Tibial nerve (tissue), 4 donors: ENCODE measurements at regions not wholly inside any gene's neighbourhood (a gene's known extent, or its start where the extent isn't known, plus 50 kb on each side); places are given as distances from the start of the nearest gene placed in this dataset.

ENCODE experiments used
- EP300 ChIP-seq, 2 donors: sonication (generic); formaldehyde crosslinking; IDR thresholded peaks; one replicate each; pipeline ENCODE4 v1.6.1; 2017; ENCODE audit warnings: antibody characterized with exemption in 2 of 2, mild to moderate bottlenecking in 1 of 2
- POLR2A ChIP-seq, 2 donors: fragments of 450-650 bp; IDR thresholded peaks; one replicate each; pipeline ENCODE4 v1.6.1; 2017; ENCODE audit warnings: antibody characterized with exemption in 2 of 2, mild to moderate bottlenecking in 2 of 2, moderate library complexity in 2 of 2
- TF ChIP-seq, protein P1 (sequence below), 5 experiments: fragments of 200-600 bp in 3 of 5; fragments of 450-650 bp in 2 of 5; sonication (generic) in 3 of 5; IDR thresholded peaks; one replicate each; pipeline ENCODE4 v1.5.1; 2016 to 2019; ENCODE audit warnings: antibody characterized with exemption in 5 of 5, mild to moderate bottlenecking in 3 of 5, moderate library complexity in 2 of 5

DNA sequence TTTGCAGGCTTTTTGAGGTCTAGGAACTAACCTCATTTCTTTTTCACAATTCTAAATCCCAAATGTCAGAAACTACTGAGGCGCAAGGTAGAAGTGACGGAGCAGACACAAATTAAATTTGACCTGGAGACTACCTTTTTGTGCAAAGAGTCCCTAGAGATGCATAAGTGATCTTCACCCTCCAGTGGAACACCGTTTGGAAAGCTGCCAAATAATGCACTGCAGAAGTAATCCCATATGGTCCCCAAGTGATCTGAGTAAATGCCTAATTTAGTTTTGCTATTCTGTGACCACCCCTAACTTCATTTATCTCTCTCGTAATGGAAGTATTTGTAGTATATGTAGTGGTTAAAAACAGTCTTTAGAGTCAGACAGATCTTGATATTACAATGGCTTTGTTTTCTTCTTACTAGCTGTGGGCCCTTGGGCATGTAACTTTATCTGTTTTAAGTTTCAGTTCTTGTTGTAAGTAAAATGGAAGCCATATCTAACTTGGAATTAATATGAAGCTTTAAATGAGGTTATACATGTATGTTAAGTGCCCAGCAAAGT lies 70.4 kb upstream of the IPO9 start:
- TF ChIP-seq POLR2A (IDR thresholded peaks at IDR 0.05) (no peak), EP300 (IDR thresholded peaks at IDR 0.05) (no peak)
- TF ChIP-seq, protein P1, sequence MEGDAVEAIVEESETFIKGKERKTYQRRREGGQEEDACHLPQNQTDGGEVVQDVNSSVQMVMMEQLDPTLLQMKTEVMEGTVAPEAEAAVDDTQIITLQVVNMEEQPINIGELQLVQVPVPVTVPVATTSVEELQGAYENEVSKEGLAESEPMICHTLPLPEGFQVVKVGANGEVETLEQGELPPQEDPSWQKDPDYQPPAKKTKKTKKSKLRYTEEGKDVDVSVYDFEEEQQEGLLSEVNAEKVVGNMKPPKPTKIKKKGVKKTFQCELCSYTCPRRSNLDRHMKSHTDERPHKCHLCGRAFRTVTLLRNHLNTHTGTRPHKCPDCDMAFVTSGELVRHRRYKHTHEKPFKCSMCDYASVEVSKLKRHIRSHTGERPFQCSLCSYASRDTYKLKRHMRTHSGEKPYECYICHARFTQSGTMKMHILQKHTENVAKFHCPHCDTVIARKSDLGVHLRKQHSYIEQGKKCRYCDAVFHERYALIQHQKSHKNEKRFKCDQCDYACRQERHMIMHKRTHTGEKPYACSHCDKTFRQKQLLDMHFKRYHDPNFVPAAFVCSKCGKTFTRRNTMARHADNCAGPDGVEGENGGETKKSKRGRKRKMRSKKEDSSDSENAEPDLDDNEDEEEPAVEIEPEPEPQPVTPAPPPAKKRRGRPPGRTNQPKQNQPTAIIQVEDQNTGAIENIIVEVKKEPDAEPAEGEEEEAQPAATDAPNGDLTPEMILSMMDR (IDR thresholded peaks at IDR 0.05): no peak
